Central memory CD8-positive, alpha-beta T cell (primary cell): ENCODE measurements at regions not wholly inside any gene's neighbourhood (a gene's known extent, or its start where the extent isn't known, plus 50 kb on each side); places are given as distances from the start of the nearest gene placed in this dataset.
"Not testable (repeated sequence)": the region's sequence is repeated elsewhere in the genome, so short reads cannot be mapped to it uniquely, and the experiment has no call there.

Source experiments
- ATAC-seq: fragments of 150-1000 bp; cut with Tn5 transposase; replicated peaks from 2 replicates; pipeline ENCODE4 v1.10.0; 2022; ENCODE audit warnings: mild to moderate bottlenecking, moderate FRiP score, moderate number of reproducible peaks; ENCODE audit not compliant: poor library complexity, severe bottlenecking; ENCODE audit errors: extremely low read depth
- DNase-seq, 2 donors: peaks; one replicate each; pipeline ENCODE4 v3.0.0; 2021; ENCODE audit warnings: low spot score in 2 of 2
- H3K27ac Mint-ChIP-seq: one replicate; pipeline ENCODE4 v1.8.0; 2022; ENCODE audit warnings: low read depth, mild to moderate bottlenecking, moderate library complexity, mixed read lengths
- H3K27me3 Mint-ChIP-seq: one replicate; pipeline ENCODE4 v1.8.0; 2022; ENCODE audit warnings: mixed read lengths
- H3K36me3 Mint-ChIP-seq: one replicate; pipeline ENCODE4 v1.8.0; 2022; ENCODE audit warnings: mild to moderate bottlenecking, moderate library complexity, mixed read lengths; ENCODE audit not compliant: insufficient read depth
- H3K4me1 Mint-ChIP-seq: one replicate; pipeline ENCODE4 v1.8.0; 2022; ENCODE audit warnings: mixed read lengths
- H3K4me3 Mint-ChIP-seq: one replicate; pipeline ENCODE4 v1.8.0; 2022; ENCODE audit warnings: mild to moderate bottlenecking, moderate library complexity, mixed read lengths
- H3K9me3 Mint-ChIP-seq: one replicate; pipeline ENCODE4 v1.8.0; 2022; ENCODE audit warnings: mixed read lengths

DNA sequence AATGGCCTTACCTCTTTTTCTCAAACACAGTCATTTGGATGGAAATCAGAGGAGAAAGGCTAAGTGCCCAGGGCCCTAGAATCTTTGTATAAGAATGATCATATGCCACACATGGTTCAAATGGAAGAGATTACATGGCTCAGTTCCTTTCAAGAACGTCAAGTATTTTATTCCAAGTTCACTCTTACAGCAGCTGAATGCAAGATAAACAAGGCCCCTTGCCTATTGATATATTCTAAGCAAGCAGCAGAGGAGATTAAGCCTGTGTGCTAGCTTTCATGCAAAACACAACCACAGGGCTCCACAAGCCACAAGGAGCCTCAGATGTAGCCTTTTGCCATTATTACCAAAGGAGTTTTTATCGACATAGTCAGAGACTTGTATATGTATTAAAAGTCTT lies 55.3 kb upstream of the SLCO6A1 start:
- Mint-ChIP-seq H3K4me3 (no peak overlapping the region), H3K4me1 (no peaks in the 10 kb centered on the region), H3K9me3 (no peaks in the 10 kb centered on the region), H3K36me3 (peaks cover 2% of the 10 kb centered on the region), H3K27me3 (peaks cover 55% of the 10 kb centered on the region), H3K27ac (no peak overlapping the region)
- no peak for DNase-seq
- no peak for ATAC-seq

- H3K27me3 Mint-ChIP-seq, result peaks cover 55% of the 10 kb centered on the region
- no peaks in the 10 kb centered on the region for H3K4me1 Mint-ChIP-seq
- H3K9me3 Mint-ChIP-seq, result no peaks in the 10 kb centered on the region
- ATAC-seq (no peak), DNase-seq (no peak)
- H3K27ac Mint-ChIP-seq, result no peak overlapping the region
- H3K36me3 Mint-ChIP-seq, result peaks cover 2% of the 10 kb centered on the region
- no peak overlapping the region for H3K4me3 Mint-ChIP-seq
Measured at GRCh38 chr5:102554728-102555127, 55.9 kb upstream of the SLCO6A1 start.

- H3K4me1 Mint-ChIP-seq, result no peaks in the 10 kb centered on the region
Measured at GRCh38 chr5:102561894-102562760, 63.3 kb upstream of the SLCO6A1 start.

DNA sequence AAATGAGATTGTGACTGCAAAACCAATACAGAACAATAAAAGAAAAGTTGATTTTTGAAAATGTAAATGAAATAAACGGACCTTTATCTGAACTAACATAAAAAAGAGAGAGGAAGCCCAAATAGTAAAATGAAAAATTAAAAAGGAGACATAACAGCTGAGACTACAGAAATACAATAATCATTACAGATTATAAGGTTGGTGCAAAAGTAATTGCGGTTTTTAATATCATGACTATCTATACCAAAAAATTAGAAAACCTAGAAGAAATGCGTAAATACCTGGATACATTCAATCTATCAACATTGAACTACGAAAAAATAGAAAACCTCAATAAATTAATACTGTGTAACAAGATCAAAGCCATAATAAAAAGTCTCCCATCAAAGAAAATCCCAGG lies 71.9 kb upstream of the SLCO6A1 start:
- DNase-seq (no peak), ATAC-seq (no peak)
- Mint-ChIP-seq H3K27me3 (peaks cover 46% of the 10 kb centered on the region), H3K9me3 (no peaks in the 10 kb centered on the region), H3K27ac (no peak overlapping the region), H3K4me1 (no peaks in the 10 kb centered on the region), H3K4me3 (no peak overlapping the region), H3K36me3 (no peaks in the 10 kb centered on the region)

More at GRCh38 chr5:102561894-102562760, 63.3 kb upstream of the SLCO6A1 start:
- Mint-ChIP-seq H3K27me3 (peaks cover 43% of the 10 kb centered on the region), H3K4me3 (no peak overlapping the region), H3K9me3 (no peaks in the 10 kb centered on the region), H3K36me3 (peaks cover 2% of the 10 kb centered on the region), H3K27ac (no peak overlapping the region)
- DNase-seq, result no peak
- no peak for ATAC-seq

DNA sequence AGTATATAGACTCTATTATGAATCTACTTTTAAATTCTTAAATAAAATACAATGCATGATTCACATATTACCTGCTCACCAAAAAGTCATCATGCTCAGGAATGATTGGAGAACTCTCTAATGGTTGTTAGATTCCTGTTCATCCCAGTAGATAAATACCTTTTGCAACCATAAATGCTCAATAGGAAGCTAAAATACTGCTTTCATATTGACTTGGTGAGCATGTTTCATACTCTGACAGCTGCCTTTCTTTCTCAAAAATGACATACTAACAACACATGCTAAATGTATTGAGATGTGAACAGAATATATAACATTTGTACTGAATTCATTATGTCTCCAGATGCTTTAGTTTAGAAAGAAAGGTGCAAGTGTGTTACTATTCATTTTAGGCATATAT lies 79.6 kb upstream of the SLCO6A1 start:
- Mint-ChIP-seq H3K27ac (no peak overlapping the region), H3K4me3 (no peak overlapping the region), H3K4me1 (no peaks in the 10 kb centered on the region), H3K9me3 (no peaks in the 10 kb centered on the region), H3K36me3 (no peaks in the 10 kb centered on the region), H3K27me3 (peaks cover 13% of the 10 kb centered on the region)
- DNase-seq (no peak), ATAC-seq (no peak)

- no peak for ATAC-seq
- no peaks in the 10 kb centered on the region for H3K9me3 Mint-ChIP-seq
- H3K4me1 Mint-ChIP-seq, result no peaks in the 10 kb centered on the region
- H3K36me3 Mint-ChIP-seq, result no peaks in the 10 kb centered on the region
- H3K27me3 Mint-ChIP-seq, result peaks cover 12% of the 10 kb centered on the region
- no peak for DNase-seq
- H3K27ac Mint-ChIP-seq, result no peak overlapping the region
- H3K4me3 Mint-ChIP-seq, result no peak overlapping the region
Measured at GRCh38 chr5:102579379-102579778, 80.6 kb upstream of the SLCO6A1 start.

- no peaks in the 10 kb centered on the region for H3K4me1 Mint-ChIP-seq
- H3K36me3 Mint-ChIP-seq, result no peaks in the 10 kb centered on the region
- H3K27me3 Mint-ChIP-seq, result peaks cover 12% of the 10 kb centered on the region
- H3K9me3 Mint-ChIP-seq, result no peaks in the 10 kb centered on the region
- ATAC-seq (no peak), DNase-seq (no peak)
- no peak overlapping the region for H3K27ac Mint-ChIP-seq
- no peak overlapping the region for H3K4me3 Mint-ChIP-seq
Measured at GRCh38 chr5:102581011-102581410, 82.2 kb upstream of the SLCO6A1 start.

DNA sequence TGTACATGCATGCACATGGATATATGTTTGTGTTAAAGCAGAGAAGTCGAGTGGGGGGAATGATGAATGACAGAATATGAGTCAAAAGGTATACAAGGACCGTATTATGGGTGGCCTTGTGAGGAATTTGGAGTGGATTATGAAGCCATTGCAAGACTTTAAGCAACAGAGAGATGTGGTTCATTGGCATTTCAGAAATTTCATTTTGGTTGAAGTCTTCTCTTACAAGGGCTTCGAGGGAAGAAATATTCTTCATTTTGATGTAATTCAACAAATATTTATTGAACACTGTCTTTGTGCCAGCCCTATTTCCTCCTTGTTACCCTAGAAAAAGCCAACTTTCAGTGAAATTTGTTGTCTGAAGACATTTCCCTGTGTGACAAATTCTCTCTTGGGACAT lies 83.9 kb upstream of the SLCO6A1 start:
- peaks cover 12% of the 10 kb centered on the region for H3K27me3 Mint-ChIP-seq
- ATAC-seq (no peak), DNase-seq (no peak)
- no peak overlapping the region for H3K4me3 Mint-ChIP-seq
- no peaks in the 10 kb centered on the region for H3K36me3 Mint-ChIP-seq
- H3K9me3 Mint-ChIP-seq, result no peaks in the 10 kb centered on the region
- H3K4me1 Mint-ChIP-seq, result no peaks in the 10 kb centered on the region
- no peak overlapping the region for H3K27ac Mint-ChIP-seq

- Mint-ChIP-seq H3K9me3 (no peaks in the 10 kb centered on the region), H3K27ac (no peak overlapping the region), H3K4me1 (no peaks in the 10 kb centered on the region), H3K4me3 (no peak overlapping the region), H3K36me3 (no peaks in the 10 kb centered on the region), H3K27me3 (peaks cover 12% of the 10 kb centered on the region)
- DNase-seq (no peak), ATAC-seq (no peak)
Measured at GRCh38 chr5:102583276-102584124, 84.7 kb upstream of the SLCO6A1 start.

DNA sequence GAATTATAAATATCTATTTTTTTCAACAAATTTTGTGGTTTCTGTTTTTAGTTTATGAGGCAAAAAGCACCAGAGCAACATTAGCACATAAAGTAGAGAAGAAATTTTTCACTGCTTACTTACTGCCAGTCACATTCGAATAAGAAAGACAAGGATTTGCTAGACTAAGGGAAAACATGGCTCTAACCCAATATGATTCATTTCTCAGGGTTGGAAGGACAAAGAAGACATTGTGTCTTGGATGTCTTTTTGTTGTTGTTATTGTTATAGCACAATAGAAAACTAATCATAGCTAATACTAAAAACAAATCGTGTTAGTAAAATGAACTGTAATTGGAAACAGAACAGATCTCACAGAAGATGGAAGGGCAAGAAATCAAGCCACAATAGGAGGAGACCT lies 90.9 kb upstream of the SLCO6A1 start:
- Mint-ChIP-seq H3K27me3 (peaks cover 6% of the 10 kb centered on the region), H3K27ac (no peak overlapping the region), H3K9me3 (no peaks in the 10 kb centered on the region), H3K36me3 (no peaks in the 10 kb centered on the region), H3K4me1 (no peaks in the 10 kb centered on the region), H3K4me3 (no peak overlapping the region)
- ATAC-seq, result no peak
- no peak for DNase-seq

GRCh38 chr5:102590467-102590866 lies 91.7 kb upstream of the SLCO6A1 start:
- Mint-ChIP-seq H3K4me1 (no peaks in the 10 kb centered on the region), H3K27ac (no peak overlapping the region), H3K4me3 (no peak overlapping the region), H3K27me3 (peaks cover 6% of the 10 kb centered on the region), H3K9me3 (no peaks in the 10 kb centered on the region), H3K36me3 (no peaks in the 10 kb centered on the region)
- ATAC-seq (no peak), DNase-seq (no peak)

GRCh38 chr5:102591650-102592049 lies 92.8 kb upstream of the SLCO6A1 start:
- DNase-seq (no peak), ATAC-seq (no peak)
- H3K36me3 Mint-ChIP-seq, result no peaks in the 10 kb centered on the region
- no peaks in the 10 kb centered on the region for H3K9me3 Mint-ChIP-seq
- H3K27ac Mint-ChIP-seq, result no peak overlapping the region
- H3K27me3 Mint-ChIP-seq, result peaks cover 6% of the 10 kb centered on the region
- H3K4me3 Mint-ChIP-seq, result no peak overlapping the region
- no peaks in the 10 kb centered on the region for H3K4me1 Mint-ChIP-seq

- H3K27me3 Mint-ChIP-seq, ATAC-seq, H3K27ac Mint-ChIP-seq, H3K4me3 Mint-ChIP-seq, DNase-seq, H3K9me3 Mint-ChIP-seq, H3K4me1 Mint-ChIP-seq, H3K36me3 Mint-ChIP-seq: not testable (repeated sequence)
Measured at GRCh38 chr5:102592586-102592985, 93.8 kb upstream of the SLCO6A1 start.
